Islet of Langerhans (tissue), 1 donor: ENCODE measurements at regions not wholly inside any gene's neighbourhood (a gene's known extent, or its start where the extent isn't known, plus 50 kb on each side); places are given as distances from the start of the nearest gene placed in this dataset.

Source experiments
- FAIRE-seq: peaks from one replicate; lab custom pipeline; 2011; peaks lifted over from hg19 to GRCh38; lab: Jason Lieb, UNC

DNA sequence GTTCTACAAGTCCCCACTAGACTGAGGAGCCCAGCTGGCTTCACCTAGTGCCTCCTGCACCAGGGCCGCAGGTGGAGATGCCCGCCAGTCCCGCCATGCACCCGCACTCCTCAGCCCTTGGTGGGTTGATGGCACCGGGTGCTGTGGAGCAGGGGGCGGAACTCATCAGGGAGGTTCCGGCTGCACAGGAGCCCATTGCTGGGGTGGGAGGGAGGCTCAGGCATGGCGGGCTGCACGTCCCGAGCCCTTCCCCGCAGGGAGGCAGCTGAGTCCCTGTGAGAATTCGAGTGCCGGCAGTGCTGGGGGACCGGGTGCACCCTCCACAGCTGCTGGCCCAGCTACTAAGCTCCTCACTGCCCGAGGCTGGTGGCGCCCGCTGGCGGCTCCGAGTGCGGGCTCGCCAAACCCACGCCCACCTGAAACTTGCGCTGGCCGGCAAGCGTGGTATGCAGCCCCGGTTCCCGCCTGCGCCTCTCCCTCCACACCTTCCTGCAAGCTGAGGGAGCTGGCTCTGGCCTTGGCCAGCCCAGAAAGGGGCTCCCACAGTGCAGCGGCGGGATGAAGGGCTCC is 252.7 kb upstream of the TCF4 start:
- FAIRE-seq: no peak

DNA sequence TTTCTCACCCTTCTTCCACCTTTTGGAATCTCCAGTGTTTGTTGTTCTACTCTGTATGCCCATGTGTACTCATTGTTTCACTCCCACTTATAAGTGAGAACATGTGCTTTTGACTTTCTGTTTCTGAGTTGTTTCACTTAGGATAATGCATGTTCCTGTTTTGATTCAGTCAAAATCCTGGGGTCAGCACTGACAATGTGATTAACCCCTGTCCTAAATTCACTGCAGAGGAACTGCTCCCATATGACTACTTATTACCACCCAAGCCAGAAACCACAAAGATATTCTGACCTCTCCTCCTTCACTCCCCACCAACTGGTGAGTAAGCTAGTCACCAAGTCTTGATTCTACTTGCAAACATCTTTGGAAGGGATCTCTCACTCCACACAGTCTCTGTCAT is 251.4 kb upstream of the TCF4 start:
- no peak for FAIRE-seq

GRCh38 chr18:55838841-55839240 is 250.8 kb upstream of the TCF4 start:
- no peak for FAIRE-seq

DNA sequence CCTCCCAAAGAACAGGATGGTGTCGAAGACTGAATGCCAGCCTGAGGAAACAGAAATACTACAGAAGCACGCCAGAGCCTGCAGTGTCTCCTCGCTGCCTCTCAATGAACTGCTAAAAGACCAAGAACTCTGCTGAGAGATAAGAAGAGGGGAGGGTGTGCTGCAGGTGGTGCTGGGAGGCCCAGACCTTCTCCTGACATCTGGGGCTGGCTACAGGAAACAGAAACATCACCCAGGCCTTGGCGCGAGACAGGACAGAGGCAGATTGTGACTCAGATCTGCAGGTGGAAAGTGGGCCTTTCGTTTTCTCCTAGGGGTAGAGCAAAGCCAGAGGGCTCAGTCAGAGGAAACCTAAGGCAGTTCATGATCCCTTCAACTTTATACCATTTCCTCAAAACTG is 250.3 kb upstream of the TCF4 start:
- FAIRE-seq: no peak

DNA sequence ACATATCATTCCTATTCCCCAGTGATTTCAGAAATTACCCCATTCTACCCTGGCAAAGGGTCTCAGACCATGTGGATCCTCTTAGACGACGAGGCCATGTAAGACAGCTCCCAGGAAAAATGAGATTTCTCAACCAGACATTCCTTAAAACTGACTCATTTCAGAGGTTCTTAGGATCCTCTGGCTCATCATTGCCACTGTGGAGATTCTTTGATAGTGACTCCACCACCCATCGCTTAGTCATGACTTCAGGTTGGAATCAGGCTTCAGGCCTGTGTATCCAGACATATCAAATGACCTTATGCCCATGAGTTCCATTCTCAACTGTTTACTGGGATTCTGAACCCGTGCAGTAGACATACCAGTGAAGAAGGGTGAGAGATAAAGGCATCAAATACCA is 245.6 kb upstream of the TCF4 start:
- no peak for FAIRE-seq

GRCh38 chr18:55830544-55830943 is 242.6 kb upstream of the TCF4 start:
- no peak for FAIRE-seq

DNA sequence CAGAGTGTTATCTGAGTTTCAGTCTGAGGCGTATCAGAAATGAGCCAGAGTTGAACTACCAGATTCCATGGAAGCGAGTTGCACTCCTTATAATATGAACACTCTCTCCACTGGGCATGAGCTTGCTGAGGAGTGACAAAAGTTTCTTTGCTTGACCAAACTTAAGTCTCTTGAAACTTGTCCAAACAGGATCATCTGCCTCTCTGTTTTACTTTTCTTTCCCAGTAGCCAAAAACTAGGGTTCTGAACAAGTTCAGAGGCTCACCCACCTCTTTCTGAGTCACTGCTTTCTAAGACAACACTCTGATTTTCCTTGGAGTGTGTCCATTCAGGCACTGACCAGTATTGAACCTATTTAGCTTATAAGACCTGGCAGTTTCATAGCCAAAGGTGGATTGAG is 233.2 kb upstream of the TCF4 start:
- FAIRE-seq: no peak

- no peak for FAIRE-seq
Observed at GRCh38 chr18:55819448-55819847, 231.5 kb upstream of the TCF4 start.

DNA sequence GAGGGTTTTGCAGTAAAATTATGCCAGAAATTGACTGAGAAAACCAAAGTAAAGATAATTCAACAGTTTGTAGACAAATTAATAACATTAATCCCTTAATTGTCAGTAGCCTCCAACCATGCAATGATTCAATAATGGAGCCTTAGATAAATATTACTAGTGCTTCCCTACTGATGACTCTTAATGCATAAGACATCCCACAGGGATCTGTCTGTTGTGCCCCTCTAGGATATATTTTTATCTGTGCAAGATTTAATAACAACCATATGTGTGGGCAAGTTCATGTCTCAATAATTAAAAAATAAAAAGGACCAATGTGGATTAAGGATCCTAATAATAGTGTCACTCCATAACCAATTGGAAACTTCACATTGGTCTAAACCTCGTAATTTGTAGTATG is 230.3 kb upstream of the TCF4 start:
- no peak for FAIRE-seq

GRCh38 chr18:55811925-55812324 is 223.9 kb upstream of the TCF4 start:
- FAIRE-seq: no peak

GRCh38 chr18:55805666-55806065 is 217.7 kb upstream of the TCF4 start:
- FAIRE-seq: no peak

GRCh38 chr18:55795101-55795669 is 207.2 kb upstream of the TCF4 start:
- no peak for FAIRE-seq

GRCh38 chr18:55794288-55795052 is 206.5 kb upstream of the TCF4 start:
- FAIRE-seq: no peak

DNA sequence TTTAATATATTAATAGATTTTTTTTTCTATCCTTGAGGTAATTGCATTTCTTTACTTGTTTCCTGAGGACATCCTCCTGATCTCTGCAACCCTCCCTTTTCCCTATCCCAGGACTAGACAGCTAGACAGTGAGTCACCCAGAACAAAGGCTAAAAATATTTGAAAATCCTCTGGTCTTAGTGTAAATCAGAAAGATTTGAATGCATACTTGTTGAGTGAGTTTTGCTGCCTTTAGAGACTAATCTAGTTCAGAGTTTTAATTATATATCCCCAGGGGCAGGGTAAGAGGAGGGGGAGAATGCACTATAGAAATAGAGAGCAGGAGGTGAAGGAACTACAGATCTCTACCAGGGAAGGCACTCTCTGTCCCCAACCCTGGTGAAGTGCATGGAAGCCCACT is 202.3 kb upstream of the TCF4 start:
- FAIRE-seq: no peak

- FAIRE-seq: no peak
Observed at GRCh38 chr18:55787536-55788073, 199.6 kb upstream of the TCF4 start.

DNA sequence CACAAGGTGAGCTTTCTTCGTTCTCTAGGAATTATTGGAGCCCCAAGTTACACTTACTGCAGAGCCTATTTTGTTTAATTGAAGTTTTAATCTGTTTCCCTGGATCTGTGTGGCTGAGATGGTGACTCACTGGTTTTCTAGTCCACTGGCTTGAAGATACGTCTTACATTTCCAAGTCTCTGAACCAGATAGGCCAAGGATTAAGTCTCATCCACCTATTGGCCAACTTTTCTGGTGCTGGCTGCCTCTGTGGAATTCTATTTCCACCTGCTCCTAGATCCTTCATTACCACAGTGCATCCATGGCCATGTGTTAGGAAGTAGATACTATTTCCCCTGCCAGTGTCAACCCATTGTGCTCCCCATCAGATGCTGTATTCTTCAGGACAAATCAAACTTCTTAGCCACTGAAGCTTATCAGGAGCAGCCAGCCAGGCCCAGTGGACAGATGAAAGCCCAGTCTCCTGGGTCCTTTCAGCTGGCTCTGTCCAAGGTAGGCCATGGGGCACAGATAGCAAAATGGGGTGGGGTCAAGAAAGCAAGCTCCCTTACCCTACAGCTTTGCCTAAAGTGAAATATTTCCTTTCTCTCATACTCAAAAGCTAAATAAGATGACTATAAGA is 198.8 kb upstream of the TCF4 start:
- FAIRE-seq: no peak

DNA sequence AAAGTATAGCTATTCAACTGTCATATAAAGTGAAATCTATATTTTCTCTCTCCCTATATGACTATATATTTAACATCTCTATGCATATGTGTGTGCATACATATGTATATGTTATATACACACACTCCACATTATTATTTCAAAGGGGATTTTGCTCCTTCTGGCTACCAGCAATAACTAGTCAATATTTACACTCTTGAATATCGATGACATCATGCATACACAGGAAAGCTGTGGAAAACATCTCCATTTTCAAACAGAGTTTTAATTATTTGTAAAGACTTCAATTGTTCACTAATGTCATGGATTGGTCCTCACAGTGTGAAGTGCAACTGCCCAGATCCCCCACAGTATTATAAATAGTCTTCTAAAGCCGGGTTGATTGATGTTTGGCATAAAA is 195.9 kb upstream of the TCF4 start:
- FAIRE-seq: no peak

GRCh38 chr18:55781481-55781957 is 193.5 kb upstream of the TCF4 start:
- peak; percentile 78 for FAIRE-seq

GRCh38 chr18:55780586-55781071 is 192.6 kb upstream of the TCF4 start:
- no peak for FAIRE-seq

DNA sequence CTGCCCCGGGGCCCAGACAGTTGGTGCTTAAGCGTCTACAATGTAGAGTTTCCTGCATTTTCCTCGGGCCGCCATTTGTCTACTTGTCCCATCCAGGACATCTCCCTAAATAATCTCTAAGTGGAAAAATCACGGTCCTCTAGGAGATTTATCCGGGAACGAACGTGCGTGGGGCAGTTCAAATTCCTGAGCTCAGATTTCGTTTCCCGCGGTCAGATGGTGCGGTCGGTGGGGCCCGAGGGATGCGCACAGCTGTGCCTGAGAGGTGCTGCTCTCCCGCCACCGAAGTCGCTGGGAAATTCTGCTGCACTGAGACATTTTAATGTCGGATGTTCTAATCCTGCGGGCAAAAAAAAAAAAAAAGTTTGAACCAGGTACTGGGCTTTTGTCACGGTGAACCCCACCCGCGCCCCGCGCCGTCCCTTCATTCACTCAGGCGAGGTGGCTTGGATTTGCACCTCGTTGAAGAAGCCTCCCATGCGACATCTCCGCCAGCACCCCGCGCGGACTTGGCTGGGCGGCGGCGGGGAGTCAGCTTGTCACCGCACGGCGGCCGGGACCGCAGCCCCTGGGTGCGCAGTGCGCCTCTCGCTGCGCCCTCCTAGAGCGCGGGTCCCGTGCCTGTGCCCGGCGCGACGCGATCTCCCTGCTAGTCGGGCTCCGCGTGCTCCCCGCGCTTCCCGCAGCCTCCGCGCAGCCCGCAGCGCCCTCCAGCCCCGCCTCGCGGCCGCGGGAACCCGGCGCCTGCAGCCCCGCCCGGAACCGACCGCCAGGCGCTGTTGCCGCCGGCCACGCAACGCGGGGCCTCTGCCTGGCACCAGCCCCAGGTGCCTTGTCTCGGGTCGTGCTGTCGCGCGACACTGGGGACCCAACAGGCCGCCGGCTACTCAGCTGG is 191.9 kb upstream of the TCF4 start:
- no peak for FAIRE-seq

DNA sequence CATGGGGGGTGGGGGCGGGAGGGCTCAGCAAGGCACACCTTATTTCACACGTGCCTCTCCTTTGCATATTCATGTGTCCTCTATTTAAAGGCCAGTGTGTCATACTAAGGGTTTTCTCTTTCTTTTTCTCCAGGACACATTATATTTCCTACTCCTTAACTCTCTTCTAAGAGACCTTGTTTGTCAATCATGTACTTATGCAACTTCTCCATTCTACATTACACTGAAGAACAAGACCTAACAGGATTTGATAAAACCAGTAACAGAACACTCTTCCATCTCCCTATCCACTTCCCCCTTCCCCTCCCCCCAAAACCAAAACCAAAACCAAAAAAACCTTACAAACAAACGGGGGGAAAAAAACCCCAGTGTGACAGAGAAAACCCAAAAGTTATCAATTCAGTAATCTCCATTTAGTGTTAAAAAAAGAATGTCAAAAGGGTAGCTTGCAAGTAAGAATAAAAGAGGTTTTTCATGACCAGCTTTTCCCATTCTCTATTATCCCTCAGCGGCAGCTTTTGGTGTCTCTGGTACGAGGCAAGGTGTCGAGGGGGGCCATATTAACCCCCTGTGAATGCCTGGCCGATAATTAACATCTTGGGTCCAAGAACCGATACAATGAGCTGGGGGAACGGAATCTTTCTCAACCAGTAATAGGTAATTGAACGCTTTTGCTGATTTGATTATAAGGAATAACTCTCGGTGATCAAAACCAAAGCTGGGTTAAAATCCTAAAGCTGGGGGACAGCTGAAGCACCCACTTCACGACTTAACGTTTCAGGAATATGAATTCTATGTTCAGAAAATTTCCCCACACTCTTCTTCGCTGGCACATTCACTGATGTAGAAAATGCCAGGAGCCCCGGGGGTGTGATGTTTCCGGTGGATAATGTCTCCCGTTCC is 191.0 kb upstream of the TCF4 start:
- FAIRE-seq: no peak
